ENCODE measurements at regions not wholly inside any gene's neighbourhood (a gene's known extent, or its start where the extent isn't known, plus 50 kb on each side); places are given as distances from the start of the nearest gene placed in this dataset.

- Mint-ChIP-seq H3K36me3 (peaks cover 8% of the 10 kb centered on the region), H3K27ac (no peak overlapping the region), H3K27me3 (ENCODE audit: low read depth) (no peaks in the 10 kb centered on the region), H3K9me3 (peaks cover 34% of the 10 kb centered on the region), H3K4me1 (no peaks in the 10 kb centered on the region), H3K4me3 (no peak overlapping the region)
- ChIA-PET CTCF (no interaction called here), POLR2A (no interaction called here)
- no peak for DNase-seq (ENCODE audit: low spot score)
- TF ChIP-seq SMAD3 (CRISPR knock-in tag; IDR thresholded peaks at IDR 0.05; ENCODE audit: borderline replicate concordance) (no peak), FOXP4 (CRISPR knock-in tag; IDR thresholded peaks at IDR 0.05) (no peak), MAX (CRISPR knock-in tag; IDR thresholded peaks at IDR 0.05) (no peak), AFF4 (CRISPR knock-in tag; IDR thresholded peaks at IDR 0.05; ENCODE audit: borderline replicate concordance) (no peak), ESRRA (CRISPR knock-in tag; IDR thresholded peaks at IDR 0.05; ENCODE audit: borderline replicate concordance) (no peak), JUN (CRISPR knock-in tag; IDR thresholded peaks at IDR 0.05) (no peak), ATF6 (CRISPR knock-in tag; IDR thresholded peaks at IDR 0.05) (no peak), FOXK1 (CRISPR knock-in tag; IDR thresholded peaks at IDR 0.05) (no peak), SMAD4 (CRISPR knock-in tag; IDR thresholded peaks at IDR 0.05) (no peak), CREB1 (CRISPR knock-in tag; IDR thresholded peaks at IDR 0.05) (no peak), CDX4 (CRISPR knock-in tag; IDR thresholded peaks at IDR 0.05; ENCODE audit: borderline replicate concordance) (no peak)
- no peak for ATAC-seq
Measured at GRCh38 chr3:21357241-21357640, 393.8 kb downstream of the ZNF385D start.

- no peak overlapping the region for H3K27ac Mint-ChIP-seq
- peaks cover 26% of the 10 kb centered on the region for H3K9me3 Mint-ChIP-seq
- peaks cover 2% of the 10 kb centered on the region; the same call in 1 of the 2 replicates for H3K36me3 Mint-ChIP-seq
- TF ChIP-seq MLX (CRISPR knock-in tag; IDR thresholded peaks at IDR 0.05) = no peak
- TF ChIP-seq ZNF121 (CRISPR knock-in tag; IDR thresholded peaks at IDR 0.05) = no peak
- no peak for TF ChIP-seq ZNF671 (CRISPR knock-in tag; IDR thresholded peaks at IDR 0.05)
- no peak for TF ChIP-seq ZNF396 (CRISPR knock-in tag; IDR thresholded peaks at IDR 0.05; ENCODE audit: borderline replicate concordance)
- no peak for TF ChIP-seq TEAD1 (CRISPR knock-in tag; IDR thresholded peaks at IDR 0.05)
- TF ChIP-seq CDX4 (CRISPR knock-in tag; IDR thresholded peaks at IDR 0.05; ENCODE audit: borderline replicate concordance) = no peak
- no peak for DNase-seq (ENCODE audit: low spot score)
- no peak for ATAC-seq
- no peaks in the 10 kb centered on the region for H3K4me1 Mint-ChIP-seq
- no peaks in the 10 kb centered on the region for H3K27me3 Mint-ChIP-seq (ENCODE audit: low read depth)
- CTCF ChIA-PET = no interaction called here
- no peak overlapping the region for H3K4me3 Mint-ChIP-seq
- POLR2A ChIA-PET = no interaction called here
Measured at GRCh38 chr3:21356402-21356801, 394.6 kb downstream of the ZNF385D start.
